ENCODE measurements at regions not wholly inside any gene's neighbourhood (a gene's known extent, or its start where the extent isn't known, plus 50 kb on each side); places are given as distances from the start of the nearest gene placed in this dataset.

DNA sequence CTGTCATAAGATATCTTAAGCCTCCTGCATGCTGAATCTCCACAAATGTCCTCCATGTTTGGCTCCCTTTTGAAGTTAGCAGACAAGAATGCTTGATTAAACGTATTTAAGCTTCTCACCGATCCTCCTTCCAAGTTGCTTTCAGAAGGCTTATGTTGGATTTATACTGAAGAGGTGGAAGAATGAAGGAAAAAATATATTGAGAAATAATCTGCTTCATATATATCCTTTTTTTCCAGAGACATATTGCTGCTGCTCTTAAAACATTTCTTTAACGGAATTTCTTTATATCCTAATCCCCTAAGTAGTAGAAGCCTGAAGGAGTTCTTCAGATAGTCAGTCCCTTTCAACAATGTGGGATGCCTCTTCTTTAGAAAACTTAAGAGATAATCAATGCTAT, 329.0 kb upstream of the MARCKS start:
- TF ChIP-seq, protein P1, sequence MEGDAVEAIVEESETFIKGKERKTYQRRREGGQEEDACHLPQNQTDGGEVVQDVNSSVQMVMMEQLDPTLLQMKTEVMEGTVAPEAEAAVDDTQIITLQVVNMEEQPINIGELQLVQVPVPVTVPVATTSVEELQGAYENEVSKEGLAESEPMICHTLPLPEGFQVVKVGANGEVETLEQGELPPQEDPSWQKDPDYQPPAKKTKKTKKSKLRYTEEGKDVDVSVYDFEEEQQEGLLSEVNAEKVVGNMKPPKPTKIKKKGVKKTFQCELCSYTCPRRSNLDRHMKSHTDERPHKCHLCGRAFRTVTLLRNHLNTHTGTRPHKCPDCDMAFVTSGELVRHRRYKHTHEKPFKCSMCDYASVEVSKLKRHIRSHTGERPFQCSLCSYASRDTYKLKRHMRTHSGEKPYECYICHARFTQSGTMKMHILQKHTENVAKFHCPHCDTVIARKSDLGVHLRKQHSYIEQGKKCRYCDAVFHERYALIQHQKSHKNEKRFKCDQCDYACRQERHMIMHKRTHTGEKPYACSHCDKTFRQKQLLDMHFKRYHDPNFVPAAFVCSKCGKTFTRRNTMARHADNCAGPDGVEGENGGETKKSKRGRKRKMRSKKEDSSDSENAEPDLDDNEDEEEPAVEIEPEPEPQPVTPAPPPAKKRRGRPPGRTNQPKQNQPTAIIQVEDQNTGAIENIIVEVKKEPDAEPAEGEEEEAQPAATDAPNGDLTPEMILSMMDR (IDR thresholded peaks at IDR 0.05), result no peak
- TF ChIP-seq POLR2A (IDR thresholded peaks at IDR 0.05), result no peak
